ENCODE measurements at regions not wholly inside any gene's neighbourhood (a gene's known extent, or its start where the extent isn't known, plus 50 kb on each side); places are given as distances from the start of the nearest gene placed in this dataset.

- Histone ChIP-seq H3K4me1 (ENCODE audit: insufficient read depth) (no peaks in the 10 kb centered on the region), H3F3A (replicated peaks; ENCODE audit: low read depth) (no peaks in the 10 kb centered on the region), H3K36me3 (ENCODE audit: insufficient read depth) (no peaks in the 10 kb centered on the region), H3K27ac (ENCODE audit: low read depth) (no peak overlapping the region), H3K9me2 (ENCODE audit: insufficient read depth) (no peaks in the 10 kb centered on the region), H3K4me2 (no peak overlapping the region), H4K20me1 (replicated peaks; ENCODE audit: insufficient read depth) (no peaks in the 10 kb centered on the region), H2AFZ (no peak overlapping the region), H3K27me3 (ENCODE audit: insufficient read depth) (no peaks in the 10 kb centered on the region), H3K4me3 (no peak overlapping the region), H3K79me2 (replicated peaks; ENCODE audit: insufficient read depth) (no peaks in the 10 kb centered on the region)
- no peaks in the 10 kb centered on the region for H3K36me3 Mint-ChIP-seq (ENCODE audit: low read depth)
- H3K9me3 Mint-ChIP-seq = no peaks in the 10 kb centered on the region
- no peaks in the 10 kb centered on the region for H3K27me3 Mint-ChIP-seq (ENCODE audit: insufficient read depth, low read depth, poor library complexity)
- H3K4me3 Mint-ChIP-seq = no peak overlapping the region
- TF ChIP-seq CREB1 (CRISPR knock-in tag; IDR thresholded peaks at IDR 0.05; ENCODE audit: low read depth) = no peak
- TF ChIP-seq ETS1 (IDR thresholded peaks at IDR 0.05) = no peak
- TF ChIP-seq ZNF462 (CRISPR knock-in tag; IDR thresholded peaks at IDR 0.05) = no peak
- TF ChIP-seq JUNB (IDR thresholded peaks at IDR 0.05; ENCODE audit: unreplicated experiment) = no peak
- no peak for TF ChIP-seq EZH2 (IDR thresholded peaks at IDR 0.05; ENCODE audit: low read depth, unreplicated experiment)
- no peak for TF ChIP-seq EZH2phosphoT487 (IDR thresholded peaks at IDR 0.05; ENCODE audit: unreplicated experiment)
- TF ChIP-seq ZNF114 (CRISPR knock-in tag; IDR thresholded peaks at IDR 0.05) = no peak
- TF ChIP-seq NANOG (IDR thresholded peaks at IDR 0.05; ENCODE audit: borderline replicate concordance) = no peak
- no peak overlapping the region for H3K27ac Mint-ChIP-seq
- ATAC-seq (no peak), DNase-seq (ENCODE audit: low spot score) (no peak)
- H3K4me1 Mint-ChIP-seq = no peaks in the 10 kb centered on the region
Measured at GRCh38 chr12:92278378-92278828, 132.8 kb upstream of the BTG1 start.

Data from GM23338 (cell line).